ENCODE measurements at regions not wholly inside any gene's neighbourhood (a gene's known extent, or its start where the extent isn't known, plus 50 kb on each side); places are given as distances from the start of the nearest gene placed in this dataset.
"Not testable (repeated sequence)": the region's sequence is repeated elsewhere in the genome, so short reads cannot be mapped to it uniquely, and the experiment has no call there.

- H3K27ac Mint-ChIP-seq; DNase-seq (ENCODE audit: low spot score); H3K27me3 Mint-ChIP-seq (ENCODE audit: low read depth); H3K36me3 Mint-ChIP-seq (ENCODE audit: low read depth); H3K4me1 Mint-ChIP-seq (ENCODE audit: low read depth); H3K4me3 Mint-ChIP-seq: not testable (repeated sequence)
- H3K9me3 Mint-ChIP-seq = peaks cover 38% of the 10 kb centered on the region
These were observed 886.0 kb upstream of the MDGA2 start for GRCh38 chr14:48561438-48561837.

GRCh38 chr14:48560421-48560820 is 885.0 kb upstream of the MDGA2 start:
- Mint-ChIP-seq H3K27ac (no peak overlapping the region), H3K27me3 (ENCODE audit: low read depth) (no peaks in the 10 kb centered on the region), H3K36me3 (ENCODE audit: low read depth) (no peaks in the 10 kb centered on the region), H3K4me1 (ENCODE audit: low read depth) (no peaks in the 10 kb centered on the region), H3K9me3 (peaks cover 42% of the 10 kb centered on the region), H3K4me3 (no peak overlapping the region)
- no peak for DNase-seq (ENCODE audit: low spot score)

- no peak overlapping the region for H3K27ac Mint-ChIP-seq
- no peaks in the 10 kb centered on the region for H3K27me3 Mint-ChIP-seq (ENCODE audit: low read depth)
- H3K36me3 Mint-ChIP-seq (ENCODE audit: low read depth) = no peaks in the 10 kb centered on the region
- peaks cover 29% of the 10 kb centered on the region for H3K9me3 Mint-ChIP-seq
- no peak for DNase-seq (ENCODE audit: low spot score)
- H3K4me1 Mint-ChIP-seq (ENCODE audit: low read depth) = no peaks in the 10 kb centered on the region
- H3K4me3 Mint-ChIP-seq = no peak overlapping the region
These were observed 878.0 kb upstream of the MDGA2 start for GRCh38 chr14:48553443-48553842.

- Mint-ChIP-seq H3K36me3 (ENCODE audit: low read depth) (no peaks in the 10 kb centered on the region), H3K27ac (no peak overlapping the region), H3K27me3 (ENCODE audit: low read depth) (no peaks in the 10 kb centered on the region), H3K4me1 (ENCODE audit: low read depth) (no peaks in the 10 kb centered on the region), H3K9me3 (peaks cover 14% of the 10 kb centered on the region), H3K4me3 (no peak overlapping the region)
- DNase-seq (ENCODE audit: low spot score) = no peak
These were observed 871.6 kb upstream of the MDGA2 start for GRCh38 chr14:48546996-48547395.

GRCh38 chr14:48537600-48537999 is 862.2 kb upstream of the MDGA2 start:
- Mint-ChIP-seq H3K27me3 (ENCODE audit: low read depth) (no peaks in the 10 kb centered on the region), H3K4me1 (ENCODE audit: low read depth) (no peaks in the 10 kb centered on the region), H3K4me3 (no peak overlapping the region), H3K27ac (no peak overlapping the region), H3K36me3 (ENCODE audit: low read depth) (no peaks in the 10 kb centered on the region), H3K9me3 (peaks cover 19% of the 10 kb centered on the region)
- DNase-seq (ENCODE audit: low spot score) = no peak

- H3K27me3 Mint-ChIP-seq (ENCODE audit: low read depth) = no peaks in the 10 kb centered on the region
- peaks cover 17% of the 10 kb centered on the region for H3K9me3 Mint-ChIP-seq
- no peaks in the 10 kb centered on the region for H3K4me1 Mint-ChIP-seq (ENCODE audit: low read depth)
- H3K36me3 Mint-ChIP-seq (ENCODE audit: low read depth) = no peaks in the 10 kb centered on the region
- no peak for DNase-seq (ENCODE audit: low spot score)
- no peak overlapping the region for H3K4me3 Mint-ChIP-seq
- H3K27ac Mint-ChIP-seq = no peak overlapping the region
These were observed 860.9 kb upstream of the MDGA2 start for GRCh38 chr14:48536318-48536717.

GRCh38 chr14:48527832-48528231 is 852.4 kb upstream of the MDGA2 start:
- no peaks in the 10 kb centered on the region for H3K27me3 Mint-ChIP-seq (ENCODE audit: low read depth)
- no peaks in the 10 kb centered on the region for H3K4me1 Mint-ChIP-seq (ENCODE audit: low read depth)
- peaks cover 15% of the 10 kb centered on the region for H3K9me3 Mint-ChIP-seq
- H3K27ac Mint-ChIP-seq = no peak overlapping the region
- no peak overlapping the region for H3K4me3 Mint-ChIP-seq
- no peaks in the 10 kb centered on the region for H3K36me3 Mint-ChIP-seq (ENCODE audit: low read depth)
- DNase-seq (ENCODE audit: low spot score) = no peak

GRCh38 chr14:48526307-48526706 is 850.9 kb upstream of the MDGA2 start:
- Mint-ChIP-seq H3K27me3 (ENCODE audit: low read depth) (no peaks in the 10 kb centered on the region), H3K9me3 (peaks cover 15% of the 10 kb centered on the region)

GRCh38 chr14:48504921-48505320 is 829.5 kb upstream of the MDGA2 start:
- H3K4me3 Mint-ChIP-seq = no peak overlapping the region
- H3K9me3 Mint-ChIP-seq = no peaks in the 10 kb centered on the region
- H3K27me3 Mint-ChIP-seq (ENCODE audit: low read depth) = no peaks in the 10 kb centered on the region
- no peaks in the 10 kb centered on the region for H3K4me1 Mint-ChIP-seq (ENCODE audit: low read depth)
- no peak overlapping the region for H3K27ac Mint-ChIP-seq
- no peaks in the 10 kb centered on the region for H3K36me3 Mint-ChIP-seq (ENCODE audit: low read depth)
- no peak for DNase-seq (ENCODE audit: low spot score)

More at GRCh38 chr14:48526307-48526706, 850.9 kb upstream of the MDGA2 start:
- DNase-seq (ENCODE audit: low spot score) = no peak
- no peak overlapping the region for H3K4me3 Mint-ChIP-seq
- no peaks in the 10 kb centered on the region for H3K36me3 Mint-ChIP-seq (ENCODE audit: low read depth)
- no peaks in the 10 kb centered on the region for H3K4me1 Mint-ChIP-seq (ENCODE audit: low read depth)
- no peak overlapping the region for H3K27ac Mint-ChIP-seq

- no peak overlapping the region for H3K27ac Mint-ChIP-seq
- no peak overlapping the region for H3K4me3 Mint-ChIP-seq
- peaks cover 21% of the 10 kb centered on the region for H3K9me3 Mint-ChIP-seq
- H3K36me3 Mint-ChIP-seq (ENCODE audit: low read depth) = no peaks in the 10 kb centered on the region
- no peak for DNase-seq (ENCODE audit: low spot score)
- H3K27me3 Mint-ChIP-seq (ENCODE audit: low read depth) = no peaks in the 10 kb centered on the region
- no peaks in the 10 kb centered on the region for H3K4me1 Mint-ChIP-seq (ENCODE audit: low read depth)
These were observed 815.4 kb upstream of the MDGA2 start for GRCh38 chr14:48490756-48491155.

GRCh38 chr14:48473944-48474343 is 798.5 kb upstream of the MDGA2 start:
- no peak overlapping the region for H3K4me3 Mint-ChIP-seq

GRCh38 chr14:48456051-48456450 is 780.6 kb upstream of the MDGA2 start:
- peaks cover 9% of the 10 kb centered on the region for H3K9me3 Mint-ChIP-seq
- no peaks in the 10 kb centered on the region for H3K4me1 Mint-ChIP-seq (ENCODE audit: low read depth)
- H3K36me3 Mint-ChIP-seq (ENCODE audit: low read depth) = no peaks in the 10 kb centered on the region
- no peak for DNase-seq (ENCODE audit: low spot score)
- no peak overlapping the region for H3K27ac Mint-ChIP-seq
- H3K27me3 Mint-ChIP-seq (ENCODE audit: low read depth) = no peaks in the 10 kb centered on the region
- no peak overlapping the region for H3K4me3 Mint-ChIP-seq

More at GRCh38 chr14:48473944-48474343, 798.5 kb upstream of the MDGA2 start:
- Mint-ChIP-seq H3K27ac (no peak overlapping the region), H3K9me3 (peaks cover 11% of the 10 kb centered on the region), H3K36me3 (ENCODE audit: low read depth) (no peaks in the 10 kb centered on the region), H3K4me1 (ENCODE audit: low read depth) (no peaks in the 10 kb centered on the region), H3K27me3 (ENCODE audit: low read depth) (no peaks in the 10 kb centered on the region)
- DNase-seq (ENCODE audit: low spot score) = no peak

- Mint-ChIP-seq H3K9me3 (peaks cover 9% of the 10 kb centered on the region), H3K36me3 (ENCODE audit: low read depth) (no peaks in the 10 kb centered on the region), H3K4me3 (no peak overlapping the region), H3K4me1 (ENCODE audit: low read depth) (no peaks in the 10 kb centered on the region), H3K27ac (no peak overlapping the region), H3K27me3 (ENCODE audit: low read depth) (no peaks in the 10 kb centered on the region)
- no peak for DNase-seq (ENCODE audit: low spot score)
These were observed 779.5 kb upstream of the MDGA2 start for GRCh38 chr14:48454887-48455286.

- Mint-ChIP-seq H3K36me3 (ENCODE audit: low read depth) (no peaks in the 10 kb centered on the region), H3K27ac (no peak overlapping the region), H3K9me3 (peaks cover 18% of the 10 kb centered on the region), H3K4me1 (ENCODE audit: low read depth) (no peaks in the 10 kb centered on the region), H3K27me3 (ENCODE audit: low read depth) (no peaks in the 10 kb centered on the region), H3K4me3 (no peak overlapping the region)
- DNase-seq (ENCODE audit: low spot score) = no peak
These were observed 777.1 kb upstream of the MDGA2 start for GRCh38 chr14:48452437-48452995.

- Mint-ChIP-seq H3K36me3 (ENCODE audit: low read depth) (no peaks in the 10 kb centered on the region), H3K27ac (no peak overlapping the region), H3K4me3 (no peak overlapping the region), H3K27me3 (ENCODE audit: low read depth) (no peaks in the 10 kb centered on the region), H3K4me1 (ENCODE audit: low read depth) (no peaks in the 10 kb centered on the region), H3K9me3 (peaks cover 15% of the 10 kb centered on the region)
- DNase-seq (ENCODE audit: low spot score) = no peak
These were observed 759.8 kb upstream of the MDGA2 start for GRCh38 chr14:48435221-48435620.
